ENCODE measurements at regions not wholly inside any gene's neighbourhood (a gene's known extent, or its start where the extent isn't known, plus 50 kb on each side); places are given as distances from the start of the nearest gene placed in this dataset.
"Not testable (repeated sequence)": the region's sequence is repeated elsewhere in the genome, so short reads cannot be mapped to it uniquely, and the experiment has no call there.

- TF ChIP-seq POLR2A (IDR thresholded peaks at IDR 0.05; ENCODE audit: low read length) (no peak), GATA1 (IDR thresholded peaks at IDR 0.05; ENCODE audit: low read depth, low read length) (no peak)
- no peak for DNase-seq
These were observed 62.3 kb upstream of the MORC3 start for GRCh38 chr21:36257657-36258056.

DNA sequence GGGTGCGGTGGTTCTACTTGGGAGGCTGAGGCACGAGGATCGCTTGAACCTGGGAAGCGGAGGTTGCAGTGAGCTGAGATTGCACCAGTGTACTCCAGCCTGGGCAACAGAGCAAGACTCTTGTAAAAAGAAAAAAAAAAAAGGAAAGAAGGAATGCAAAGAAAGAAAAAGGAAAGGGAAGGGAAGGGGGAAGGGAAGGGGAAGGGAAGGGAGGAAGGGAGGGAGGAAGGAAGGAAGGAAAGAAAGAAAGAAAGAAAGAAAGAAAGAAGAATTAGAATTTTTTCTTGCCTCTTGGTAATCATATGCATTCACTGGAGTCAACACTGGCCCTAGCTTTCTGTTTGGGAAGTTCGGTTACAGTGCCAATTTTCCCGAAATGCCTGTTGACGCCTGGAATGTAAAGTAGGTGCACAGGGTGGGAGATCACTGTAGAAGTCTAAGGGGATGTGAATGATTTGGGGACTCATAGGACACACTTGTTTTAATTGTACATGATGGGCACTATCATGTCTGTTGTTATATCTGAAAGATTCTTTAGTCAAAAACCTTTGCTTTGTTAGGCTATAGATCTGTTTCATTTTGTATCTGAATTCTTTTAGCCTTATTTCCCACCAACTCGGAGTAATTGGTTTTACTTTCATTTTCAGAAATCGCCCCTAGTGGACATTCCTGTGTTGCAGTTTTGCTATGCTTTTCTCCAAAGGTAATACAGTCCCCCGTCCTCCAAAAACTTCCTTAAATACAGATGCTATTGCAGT, 59.8 kb upstream of the MORC3 start:
- peak; percentile 71 to 81 for DNase-seq
- TF ChIP-seq GATA1 (IDR thresholded peaks at IDR 0.05; ENCODE audit: low read depth, low read length) (no peak), POLR2A (IDR thresholded peaks at IDR 0.05; ENCODE audit: low read length) (no peak)

- no peak for DNase-seq
- no peak for TF ChIP-seq GATA1 (IDR thresholded peaks at IDR 0.05; ENCODE audit: low read depth, low read length)
- no peak for TF ChIP-seq POLR2A (IDR thresholded peaks at IDR 0.05; ENCODE audit: low read length)
These were observed 59.2 kb upstream of the MORC3 start for GRCh38 chr21:36260802-36261201.

GRCh38 chr21:36261459-36261858, 58.5 kb upstream of the MORC3 start:
- DNase-seq, result no peak
- TF ChIP-seq POLR2A (IDR thresholded peaks at IDR 0.05; ENCODE audit: low read length) (no peak), GATA1 (IDR thresholded peaks at IDR 0.05; ENCODE audit: low read depth, low read length) (no peak)

- no peak for TF ChIP-seq GATA1 (IDR thresholded peaks at IDR 0.05; ENCODE audit: low read depth, low read length)
- no peak for TF ChIP-seq POLR2A (IDR thresholded peaks at IDR 0.05; ENCODE audit: low read length)
- no peak for DNase-seq
These were observed 56.2 kb upstream of the MORC3 start for GRCh38 chr21:36263797-36264196.

DNA sequence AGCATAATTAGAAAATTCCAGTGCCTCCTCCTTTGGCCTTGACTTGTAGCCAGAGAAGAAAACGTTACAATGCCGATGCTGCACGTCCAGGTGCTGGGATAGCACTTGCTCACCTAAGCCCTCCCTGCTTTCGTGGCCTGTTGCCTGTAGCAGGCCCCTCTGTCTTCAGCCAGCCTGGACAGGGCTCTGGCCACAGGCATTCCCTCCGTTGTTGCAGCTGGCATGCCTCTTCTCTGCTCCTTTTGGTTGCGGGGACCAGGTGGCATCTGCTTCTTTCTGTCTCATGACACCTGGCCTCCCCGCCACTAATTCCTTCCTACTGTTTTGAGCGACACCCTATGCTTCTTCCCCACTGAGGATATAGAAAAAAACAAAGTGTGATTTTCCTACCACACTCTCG, 54.6 kb upstream of the MORC3 start:
- TF ChIP-seq POLR2A (IDR thresholded peaks at IDR 0.05; ENCODE audit: low read length), result no peak
- TF ChIP-seq GATA1 (IDR thresholded peaks at IDR 0.05; ENCODE audit: low read depth, low read length), result no peak

GRCh38 chr21:36267828-36268227, 52.2 kb upstream of the MORC3 start:
- DNase-seq, result not testable (repeated sequence)

More for the DNA sequence above, 54.6 kb upstream of the MORC3 start:
- DNase-seq, result no peak

DNA sequence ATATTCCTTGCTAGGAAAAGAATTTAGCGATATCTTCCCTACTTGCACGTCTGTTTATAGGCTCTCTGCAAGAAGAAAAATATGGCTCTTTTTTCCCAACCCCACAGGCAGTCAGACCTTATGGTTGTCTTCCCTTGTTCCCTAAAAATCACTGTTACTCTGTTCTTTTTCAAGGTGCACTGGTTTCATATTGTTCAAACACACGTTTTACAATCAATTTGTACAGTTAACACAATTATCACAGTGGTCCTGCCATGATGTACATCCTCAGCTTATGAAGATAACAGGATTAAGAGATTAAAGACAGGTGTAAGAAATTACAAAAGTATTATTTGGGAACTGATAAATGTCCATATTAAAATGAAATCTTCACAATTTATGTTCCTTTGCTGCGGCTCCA, 51.7 kb upstream of the MORC3 start:
- DNase-seq, result not testable (repeated sequence)

All from erythroblast (primary cell).